ENCODE measurements at regions not wholly inside any gene's neighbourhood (a gene's known extent, or its start where the extent isn't known, plus 50 kb on each side); places are given as distances from the start of the nearest gene placed in this dataset.
"Not testable (repeated sequence)": the region's sequence is repeated elsewhere in the genome, so short reads cannot be mapped to it uniquely, and the experiment has no call there.

DNA sequence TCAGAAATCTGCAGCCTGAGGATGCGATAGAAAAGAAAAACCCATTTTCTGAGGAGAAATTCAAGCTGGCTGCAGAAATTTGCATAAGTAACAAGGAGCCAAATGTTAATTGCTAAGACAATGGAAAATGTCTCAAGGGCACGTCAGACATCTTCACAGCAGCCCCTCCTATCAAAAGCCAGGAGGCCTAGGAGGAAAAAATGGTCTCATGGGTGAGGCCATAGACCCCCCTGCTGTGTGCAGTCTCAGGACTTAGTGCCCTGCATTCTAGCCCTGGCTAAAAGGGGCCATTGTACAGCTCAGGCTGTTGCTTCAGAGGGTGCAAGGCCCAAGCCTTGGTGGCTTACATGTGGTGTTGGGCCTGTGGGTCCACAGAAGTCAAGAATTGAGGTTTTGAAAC is 511.4 kb upstream of the FANCL start:
- TF ChIP-seq, protein P1, sequence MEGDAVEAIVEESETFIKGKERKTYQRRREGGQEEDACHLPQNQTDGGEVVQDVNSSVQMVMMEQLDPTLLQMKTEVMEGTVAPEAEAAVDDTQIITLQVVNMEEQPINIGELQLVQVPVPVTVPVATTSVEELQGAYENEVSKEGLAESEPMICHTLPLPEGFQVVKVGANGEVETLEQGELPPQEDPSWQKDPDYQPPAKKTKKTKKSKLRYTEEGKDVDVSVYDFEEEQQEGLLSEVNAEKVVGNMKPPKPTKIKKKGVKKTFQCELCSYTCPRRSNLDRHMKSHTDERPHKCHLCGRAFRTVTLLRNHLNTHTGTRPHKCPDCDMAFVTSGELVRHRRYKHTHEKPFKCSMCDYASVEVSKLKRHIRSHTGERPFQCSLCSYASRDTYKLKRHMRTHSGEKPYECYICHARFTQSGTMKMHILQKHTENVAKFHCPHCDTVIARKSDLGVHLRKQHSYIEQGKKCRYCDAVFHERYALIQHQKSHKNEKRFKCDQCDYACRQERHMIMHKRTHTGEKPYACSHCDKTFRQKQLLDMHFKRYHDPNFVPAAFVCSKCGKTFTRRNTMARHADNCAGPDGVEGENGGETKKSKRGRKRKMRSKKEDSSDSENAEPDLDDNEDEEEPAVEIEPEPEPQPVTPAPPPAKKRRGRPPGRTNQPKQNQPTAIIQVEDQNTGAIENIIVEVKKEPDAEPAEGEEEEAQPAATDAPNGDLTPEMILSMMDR (IDR thresholded peaks at IDR 0.05) = not testable (repeated sequence)
- not testable (repeated sequence) for TF ChIP-seq POLR2A (IDR thresholded peaks at IDR 0.05); EP300 (IDR thresholded peaks at IDR 0.05; ENCODE audit: low read depth)

All from transverse colon (tissue), 3 donors.